ENCODE measurements at regions not wholly inside any gene's neighbourhood (a gene's known extent, or its start where the extent isn't known, plus 50 kb on each side); places are given as distances from the start of the nearest gene placed in this dataset.

- Mint-ChIP-seq H3K27me3 (peaks cover 3% of the 10 kb centered on the region), H3K4me1 (no peaks in the 10 kb centered on the region), H3K27ac (no peak overlapping the region), H3K9me3 (peaks cover 6% of the 10 kb centered on the region), H3K36me3 (ENCODE audit: low read depth) (no peaks in the 10 kb centered on the region), H3K4me3 (no peak overlapping the region)
- DNase-seq = no peak
- ChIA-PET POLR2A (interaction anchor here (0.6 kb wide), 1 partner anchor 19 kb away, joined by 9 read pairs; no protein-coding TSS in a partner anchor), CTCF (no interaction called here)
These were observed 53.0 kb upstream of the DNAH5 start for GRCh38 chr5:13997514-13997913.

DNA sequence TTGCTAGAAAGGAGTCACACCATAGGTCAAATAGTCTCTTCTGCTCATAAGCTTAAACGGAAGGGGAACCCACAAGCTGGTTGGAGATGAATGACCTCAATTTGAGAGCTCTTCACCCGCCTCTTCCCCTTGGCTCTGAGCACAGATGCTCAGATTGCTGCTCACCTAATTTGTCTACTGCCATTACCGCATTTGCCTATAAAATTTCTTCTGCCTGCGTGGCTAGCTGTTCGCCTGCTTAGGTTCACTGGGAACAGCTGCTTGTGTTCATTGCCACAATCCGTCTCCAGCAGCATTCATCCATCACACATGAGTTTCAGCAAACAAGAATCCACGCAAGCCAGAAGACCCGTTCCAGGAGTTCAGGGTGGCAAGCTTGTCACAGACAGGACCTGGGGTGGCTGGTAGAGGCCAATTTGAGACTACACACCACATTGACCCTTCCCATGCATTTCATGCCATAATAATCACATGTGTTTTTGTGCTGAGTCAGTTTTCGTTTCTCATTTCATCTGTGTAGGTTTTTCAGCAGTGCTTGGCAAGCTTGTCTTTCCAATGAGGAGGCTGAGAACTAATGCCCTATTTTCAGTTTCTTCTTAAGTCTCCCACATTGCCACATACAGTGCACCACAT lies 50.2 kb upstream of the DNAH5 start:
- CTCF ChIA-PET = no interaction called here
- DNase-seq = no peak
- Mint-ChIP-seq H3K4me1 (no peaks in the 10 kb centered on the region), H3K27me3 (peaks cover 2% of the 10 kb centered on the region), H3K27ac (no peak overlapping the region), H3K36me3 (ENCODE audit: low read depth) (no peaks in the 10 kb centered on the region), H3K9me3 (peaks cover 6% of the 10 kb centered on the region), H3K4me3 (no peak overlapping the region)
- POLR2A ChIA-PET = no interaction called here
